NB4 (cell line): ENCODE measurements at regions not wholly inside any gene's neighbourhood (a gene's known extent, or its start where the extent isn't known, plus 50 kb on each side); places are given as distances from the start of the nearest gene placed in this dataset.

Experiments used
- CTCF ChIP-seq: IDR thresholded peaks from one replicate; pipeline ENCODE4 v1.5.1; 2012; ENCODE audit warnings: low read depth, low read length
- MAX ChIP-seq: IDR thresholded peaks from 2 replicates; pipeline ENCODE4 v1.6.1; 2011; ENCODE audit warnings: low read depth, low read length
- MYC ChIP-seq: IDR thresholded peaks from 2 replicates; pipeline ENCODE4 v1.6.1; 2011; ENCODE audit warnings: low read depth, low read length
- POLR2A ChIP-seq: IDR thresholded peaks from 2 replicates; pipeline ENCODE4 v1.6.1; 2011; ENCODE audit warnings: mild to moderate bottlenecking; ENCODE audit not compliant: insufficient read length; ENCODE audit errors: extremely low read depth

GRCh38 chr5:117210796-117211195 is 636.2 kb upstream of the SEMA6A start:
- TF ChIP-seq CTCF, result no peak
- no peak for TF ChIP-seq POLR2A
- no peak for TF ChIP-seq MAX
- no peak for TF ChIP-seq MYC
